HepG2 (cell line): ENCODE measurements at regions not wholly inside any gene's neighbourhood (a gene's known extent, or its start where the extent isn't known, plus 50 kb on each side); places are given as distances from the start of the nearest gene placed in this dataset.

Experiments
- ARID2 ChIP-seq: sonication (generic); formaldehyde crosslinking; IDR thresholded peaks from 2 replicates; pipeline ENCODE4 v1.8.1; 2022; ENCODE audit warnings: mild to moderate bottlenecking, missing genetic modification reagents, borderline replicate concordance
- ARNT ChIP-seq: fragments of 450-650 bp; IDR thresholded peaks from 2 replicates; pipeline ENCODE4 v1.6.1; 2017
- NPAS2 ChIP-seq: sonication (generic); formaldehyde crosslinking; IDR thresholded peaks from 2 replicates; pipeline ENCODE4 v1.8.0; 2022; ENCODE audit warnings: mild to moderate bottlenecking, missing genetic modification reagents, borderline replicate concordance
- POLR2AphosphoS5 ChIP-seq: IDR thresholded peaks from 2 replicates; pipeline ENCODE4 v1.6.1; 2012; ENCODE audit warnings: low read depth, low read length
- TF ChIP-seq, protein P1 (sequence below): sonication (generic); formaldehyde crosslinking; IDR thresholded peaks from 2 replicates; pipeline ENCODE4 v1.4.0; 2020; ENCODE audit warnings: missing genetic modification reagents

DNA sequence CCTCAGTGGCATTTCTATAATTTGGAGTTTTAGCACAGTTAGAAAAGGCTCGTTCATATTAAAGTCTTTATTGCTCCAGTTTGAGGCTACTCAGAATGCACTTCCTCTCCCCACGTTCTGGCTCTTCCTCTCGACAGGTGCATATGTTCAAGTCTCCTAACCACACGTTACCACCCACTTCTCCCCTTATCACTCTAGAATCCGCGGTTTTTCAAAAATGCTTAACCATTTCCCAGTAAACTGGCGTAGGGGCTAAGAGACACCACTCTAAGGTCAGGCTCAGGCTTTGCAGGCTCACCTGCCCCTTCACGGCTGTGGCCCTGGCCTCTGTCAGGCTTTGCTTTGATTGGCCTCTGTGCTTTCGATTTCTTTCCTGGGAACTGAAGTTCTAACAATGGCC, 383.6 kb downstream of the GLRX3 start:
- TF ChIP-seq POLR2AphosphoS5 (no peak), ARNT (no peak), ARID2 (no peak), NPAS2 (CRISPR knock-in tag) (no peak)
- TF ChIP-seq, protein P1, sequence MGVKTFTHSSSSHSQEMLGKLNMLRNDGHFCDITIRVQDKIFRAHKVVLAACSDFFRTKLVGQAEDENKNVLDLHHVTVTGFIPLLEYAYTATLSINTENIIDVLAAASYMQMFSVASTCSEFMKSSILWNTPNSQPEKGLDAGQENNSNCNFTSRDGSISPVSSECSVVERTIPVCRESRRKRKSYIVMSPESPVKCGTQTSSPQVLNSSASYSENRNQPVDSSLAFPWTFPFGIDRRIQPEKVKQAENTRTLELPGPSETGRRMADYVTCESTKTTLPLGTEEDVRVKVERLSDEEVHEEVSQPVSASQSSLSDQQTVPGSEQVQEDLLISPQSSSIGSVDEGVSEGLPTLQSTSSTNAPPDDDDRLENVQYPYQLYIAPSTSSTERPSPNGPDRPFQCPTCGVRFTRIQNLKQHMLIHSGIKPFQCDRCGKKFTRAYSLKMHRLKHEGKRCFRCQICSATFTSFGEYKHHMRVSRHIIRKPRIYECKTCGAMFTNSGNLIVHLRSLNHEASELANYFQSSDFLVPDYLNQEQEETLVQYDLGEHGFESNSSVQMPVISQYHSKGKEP, result no peak
